ENCODE measurements at regions not wholly inside any gene's neighbourhood (a gene's known extent, or its start where the extent isn't known, plus 50 kb on each side); places are given as distances from the start of the nearest gene placed in this dataset.

- H3K4me3 ChIP-seq (ENCODE audit: low read depth in 1 of 3, low read length in 3 of 3): no peak overlapping the region
- H3K27me3 ChIP-seq (ENCODE audit: control insufficient read depth in 4 of 4, insufficient read depth in 4 of 4, low read length in 3 of 4): peaks cover 0 to 3% (median 0%) of the 10 kb centered on the region in 4 donors
- H3K9me3 ChIP-seq (ENCODE audit: control insufficient read depth in 4 of 4, low read length in 3 of 4): no peaks in the 10 kb centered on the region
- H3K27ac ChIP-seq (ENCODE audit: low read depth in 1 of 2, low read length in 2 of 2): no peak overlapping the region
- 86% methylated on average over 2 of the region's 2 CpGs for WGBS
- H3K9ac ChIP-seq (ENCODE audit: low read depth in 1 of 2, low read length in 2 of 2): no peak overlapping the region
- no peak for TF ChIP-seq SP1 (IDR thresholded peaks at IDR 0.05)
- no peak for TF ChIP-seq RXRA (IDR thresholded peaks at IDR 0.05)
- no peak for TF ChIP-seq EGR1 (IDR thresholded peaks at IDR 0.05; ENCODE audit: low read depth in 2 of 2)
- TF ChIP-seq YY1 (IDR thresholded peaks at IDR 0.05): no peak
- no peak for TF ChIP-seq CTCF (IDR thresholded peaks at IDR 0.05; ENCODE audit: low read depth, low read length, missing input control)
- TF ChIP-seq RAD21 (IDR thresholded peaks at IDR 0.05): no peak
- TF ChIP-seq, protein P1, sequence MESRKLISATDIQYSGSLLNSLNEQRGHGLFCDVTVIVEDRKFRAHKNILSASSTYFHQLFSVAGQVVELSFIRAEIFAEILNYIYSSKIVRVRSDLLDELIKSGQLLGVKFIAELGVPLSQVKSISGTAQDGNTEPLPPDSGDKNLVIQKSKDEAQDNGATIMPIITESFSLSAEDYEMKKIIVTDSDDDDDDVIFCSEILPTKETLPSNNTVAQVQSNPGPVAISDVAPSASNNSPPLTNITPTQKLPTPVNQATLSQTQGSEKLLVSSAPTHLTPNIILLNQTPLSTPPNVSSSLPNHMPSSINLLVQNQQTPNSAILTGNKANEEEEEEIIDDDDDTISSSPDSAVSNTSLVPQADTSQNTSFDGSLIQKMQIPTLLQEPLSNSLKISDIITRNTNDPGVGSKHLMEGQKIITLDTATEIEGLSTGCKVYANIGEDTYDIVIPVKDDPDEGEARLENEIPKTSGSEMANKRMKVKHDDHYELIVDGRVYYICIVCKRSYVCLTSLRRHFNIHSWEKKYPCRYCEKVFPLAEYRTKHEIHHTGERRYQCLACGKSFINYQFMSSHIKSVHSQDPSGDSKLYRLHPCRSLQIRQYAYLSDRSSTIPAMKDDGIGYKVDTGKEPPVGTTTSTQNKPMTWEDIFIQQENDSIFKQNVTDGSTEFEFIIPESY (IDR thresholded peaks at IDR 0.05): no peak
- TF ChIP-seq, protein P2, sequence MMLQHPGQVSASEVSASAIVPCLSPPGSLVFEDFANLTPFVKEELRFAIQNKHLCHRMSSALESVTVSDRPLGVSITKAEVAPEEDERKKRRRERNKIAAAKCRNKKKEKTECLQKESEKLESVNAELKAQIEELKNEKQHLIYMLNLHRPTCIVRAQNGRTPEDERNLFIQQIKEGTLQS (IDR thresholded peaks at IDR 0.05): no peak
- no peak for TF ChIP-seq JUND (IDR thresholded peaks at IDR 0.05)
- DNase-seq (ENCODE audit: low spot score): no peak
- H3K36me3 ChIP-seq (ENCODE audit: control insufficient read depth in 4 of 4, insufficient read depth in 3 of 4, low read depth in 1 of 4, low read length in 3 of 4): no peaks in the 10 kb centered on the region
- H3K4me1 ChIP-seq (ENCODE audit: control insufficient read depth in 4 of 4, insufficient read depth in 4 of 4, low read length in 3 of 4): no peaks in the 10 kb centered on the region
These were observed 92.3 kb upstream of the POU2AF2 start for GRCh38 chr11:111153194-111153593.

DNA sequence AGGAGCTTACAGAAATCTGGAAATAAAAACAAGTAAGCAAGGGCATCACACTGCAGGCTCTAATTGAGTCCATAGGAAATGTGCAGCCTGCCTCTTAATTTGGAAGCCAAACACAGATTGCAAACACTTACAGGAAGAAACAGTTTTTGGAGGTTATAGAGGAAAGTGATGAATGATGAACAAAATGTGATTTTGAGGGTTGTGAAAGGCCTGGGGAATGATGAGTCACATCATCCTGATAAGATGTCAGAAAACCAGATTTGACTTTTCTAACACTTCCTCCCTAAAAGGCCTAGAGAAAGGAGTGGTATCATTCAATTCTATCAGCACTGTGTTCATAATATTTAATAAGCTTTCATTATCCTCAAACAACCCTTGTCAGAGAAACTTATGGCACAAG lies 96.6 kb upstream of the POU2AF2 start:
- Histone ChIP-seq H3K9ac (ENCODE audit: low read depth in 1 of 2, low read length in 2 of 2) (no peak overlapping the region), H3K4me1 (ENCODE audit: control insufficient read depth in 4 of 4, insufficient read depth in 4 of 4, low read length in 3 of 4) (no peaks in the 10 kb centered on the region), H3K36me3 (ENCODE audit: control insufficient read depth in 4 of 4, insufficient read depth in 3 of 4, low read depth in 1 of 4, low read length in 3 of 4) (no peaks in the 10 kb centered on the region), H3K27me3 (ENCODE audit: control insufficient read depth in 4 of 4, insufficient read depth in 4 of 4, low read length in 3 of 4) (peaks cover 0 to 3% (median 0%) of the 10 kb centered on the region in 4 donors), H3K27ac (ENCODE audit: low read depth in 1 of 2, low read length in 2 of 2) (no peak overlapping the region), H3K9me3 (ENCODE audit: control insufficient read depth in 4 of 4, low read length in 3 of 4) (no peaks in the 10 kb centered on the region), H3K4me3 (ENCODE audit: low read depth in 1 of 3, low read length in 3 of 3) (no peak overlapping the region)
- TF ChIP-seq REST (IDR thresholded peaks at IDR 0.05) (no peak), NR2F2 (IDR thresholded peaks at IDR 0.05) (no peak), CTCF (IDR thresholded peaks at IDR 0.05; ENCODE audit: low read depth, low read length, missing input control) (no peak), YY1 (IDR thresholded peaks at IDR 0.05) (no peak), TAF1 (conservative IDR thresholded peaks at IDR 0.05) (no peak), JUND (IDR thresholded peaks at IDR 0.05) (no peak), HNF4G (IDR thresholded peaks at IDR 0.05) (no peak), FOXA1 (IDR thresholded peaks at IDR 0.05) (no peak)
- no peak for DNase-seq (ENCODE audit: low spot score)
